Stimulated activated CD4-positive, alpha-beta T cell treated with anti-CD3 and anti-CD28 coated beads, Interleukin-2, amount 100 ng/mL, for 48 hours (primary cell): ENCODE measurements at regions not wholly inside any gene's neighbourhood (a gene's known extent, or its start where the extent isn't known, plus 50 kb on each side); places are given as distances from the start of the nearest gene placed in this dataset.

Experiments used
- DNase-seq, 2 donors: peaks; one replicate each; pipeline ENCODE4 v3.0.0-alpha.2; 2020

DNA sequence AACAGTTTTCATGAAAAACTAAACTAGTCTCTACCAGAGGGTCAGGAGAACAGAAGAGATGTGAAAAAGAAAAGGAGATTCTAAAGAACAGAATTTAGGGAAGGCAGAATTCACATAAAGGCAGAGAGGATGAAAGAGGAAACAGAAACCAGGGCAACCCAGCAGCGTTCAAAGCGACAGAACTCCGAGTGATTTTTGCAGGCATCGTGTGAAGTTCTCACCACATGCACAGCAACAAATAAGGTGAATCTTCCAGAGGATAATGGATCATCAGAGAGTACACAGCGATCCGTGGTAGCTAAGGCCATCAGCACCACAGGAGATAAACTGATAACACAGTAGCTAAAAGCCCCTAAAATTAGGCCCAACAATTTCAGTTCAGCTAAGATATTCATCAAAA lies 250.8 kb upstream of the THBS1 start:
- DNase-seq, result no peak

GRCh38 chr15:39331584-39331983 lies 249.3 kb upstream of the THBS1 start:
- DNase-seq, result no peak

GRCh38 chr15:39332846-39333245 lies 248.0 kb upstream of the THBS1 start:
- no peak for DNase-seq

- DNase-seq, result no peak
Measured at GRCh38 chr15:39333393-39333792, 247.5 kb upstream of the THBS1 start.

GRCh38 chr15:39333896-39334295 lies 247.0 kb upstream of the THBS1 start:
- no peak for DNase-seq

GRCh38 chr15:39336926-39337325 lies 244.0 kb upstream of the THBS1 start:
- no peak for DNase-seq

DNA sequence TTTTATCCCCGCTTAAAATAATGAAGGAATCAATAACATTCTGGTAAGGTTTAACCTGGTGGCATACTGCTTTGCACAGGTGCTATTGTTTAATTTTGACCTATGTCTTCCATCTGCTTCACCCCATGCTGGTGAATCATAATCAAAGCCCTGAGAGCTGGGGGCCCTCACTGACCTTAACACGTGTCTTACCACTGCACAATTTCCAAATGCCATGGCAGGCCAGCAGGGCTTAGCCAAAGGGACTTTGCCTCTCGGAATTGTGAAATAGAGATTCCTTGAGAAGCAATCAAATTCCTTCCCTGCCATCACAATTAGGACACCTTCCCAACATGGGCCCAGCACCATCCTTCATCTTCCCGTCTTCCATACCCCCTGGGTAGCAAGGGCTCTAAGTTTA lies 242.6 kb upstream of the THBS1 start:
- no peak for DNase-seq

- DNase-seq, result no peak
Measured at GRCh38 chr15:39340903-39341645, 239.8 kb upstream of the THBS1 start.

GRCh38 chr15:39344662-39345141 lies 236.2 kb upstream of the THBS1 start:
- no peak for DNase-seq

- no peak for DNase-seq
Measured at GRCh38 chr15:39345176-39345575, 235.7 kb upstream of the THBS1 start.

DNA sequence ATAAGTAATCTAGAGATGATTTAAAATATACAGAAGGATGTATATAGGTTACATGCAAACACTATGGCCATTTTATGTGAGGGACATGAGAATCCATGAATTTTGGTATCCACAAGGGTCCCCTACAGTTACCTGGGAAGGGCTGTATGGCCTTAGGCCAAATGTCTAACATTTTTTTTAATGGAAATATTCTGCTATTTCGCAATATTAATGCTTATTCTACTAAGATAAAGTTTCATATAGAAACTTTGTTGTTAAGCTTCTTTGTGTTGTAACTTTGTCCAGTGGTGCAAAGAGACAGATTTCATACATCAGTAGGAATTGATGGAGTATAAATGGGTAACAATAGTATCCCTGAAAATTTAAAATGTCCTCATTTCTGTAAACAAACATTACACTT lies 233.4 kb upstream of the THBS1 start:
- no peak for DNase-seq

DNA sequence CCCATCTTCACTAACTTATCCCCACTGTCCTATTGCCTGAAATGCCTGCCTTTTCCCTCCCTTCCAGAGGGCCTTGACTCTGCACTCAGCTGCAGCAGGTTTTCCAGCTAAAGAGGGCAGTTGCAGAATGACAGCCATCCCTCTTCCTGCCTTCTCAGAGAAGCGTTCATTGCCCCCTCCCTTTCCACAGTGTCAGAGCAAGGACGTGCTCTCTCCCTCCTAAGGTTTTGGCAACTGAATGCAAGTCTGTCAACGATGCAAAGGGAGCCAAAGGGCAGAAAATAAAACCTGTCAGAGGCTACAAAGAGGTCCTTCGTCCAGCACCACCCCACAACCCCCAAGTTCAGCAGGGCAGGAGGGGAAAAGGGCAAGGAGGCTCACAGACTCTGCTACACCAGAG lies 230.1 kb upstream of the THBS1 start:
- DNase-seq, result no peak

DNA sequence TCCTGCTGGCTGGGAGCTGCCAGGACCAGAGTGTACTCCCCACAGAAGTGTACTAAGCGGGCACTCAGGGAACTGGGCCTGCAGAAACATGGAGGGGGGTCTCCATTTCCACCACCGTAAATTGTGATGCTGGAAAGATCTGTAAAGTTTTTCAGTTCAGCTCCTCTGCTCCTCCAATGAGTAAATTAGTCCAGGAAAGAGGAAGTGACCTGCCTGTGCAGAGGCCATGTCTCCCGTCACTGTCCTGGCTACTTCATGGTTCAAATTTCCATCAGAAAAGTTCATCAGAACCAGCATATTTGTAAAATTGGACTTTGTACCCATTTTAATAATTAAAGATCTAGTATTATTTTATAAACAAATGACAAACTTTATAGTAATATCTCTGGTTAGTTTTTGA lies 226.7 kb upstream of the THBS1 start:
- no peak for DNase-seq

- no peak for DNase-seq
Measured at GRCh38 chr15:39357480-39358268, 223.2 kb upstream of the THBS1 start.

DNA sequence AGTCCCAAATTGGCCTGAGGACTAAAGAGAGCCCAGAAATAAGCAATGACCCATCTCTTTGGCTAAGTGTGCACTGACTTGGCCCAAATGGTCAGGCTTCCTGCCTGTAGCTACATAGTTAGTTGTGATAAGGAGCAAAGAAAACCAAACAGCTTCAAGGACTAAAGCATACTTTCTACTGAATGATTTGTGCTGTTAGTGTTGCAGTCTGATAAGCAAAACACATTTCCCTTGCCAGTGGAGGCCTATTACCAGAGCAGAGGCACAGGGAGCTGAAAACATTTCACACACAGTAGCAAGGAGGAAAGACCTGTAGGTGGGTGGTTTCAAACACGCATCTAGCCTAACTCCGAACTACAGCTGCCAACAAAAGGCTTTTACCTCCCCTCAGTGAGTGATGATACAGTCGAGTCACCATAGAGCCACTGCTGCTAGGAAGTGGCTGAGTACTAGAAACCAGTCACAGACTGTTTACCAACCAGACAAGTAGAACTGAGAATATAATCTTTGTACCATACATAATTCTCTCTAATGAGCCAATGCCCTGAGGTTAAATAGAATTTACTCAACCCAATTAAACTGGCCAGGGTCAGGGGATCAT lies 222.3 kb upstream of the THBS1 start:
- DNase-seq, result no peak

DNA sequence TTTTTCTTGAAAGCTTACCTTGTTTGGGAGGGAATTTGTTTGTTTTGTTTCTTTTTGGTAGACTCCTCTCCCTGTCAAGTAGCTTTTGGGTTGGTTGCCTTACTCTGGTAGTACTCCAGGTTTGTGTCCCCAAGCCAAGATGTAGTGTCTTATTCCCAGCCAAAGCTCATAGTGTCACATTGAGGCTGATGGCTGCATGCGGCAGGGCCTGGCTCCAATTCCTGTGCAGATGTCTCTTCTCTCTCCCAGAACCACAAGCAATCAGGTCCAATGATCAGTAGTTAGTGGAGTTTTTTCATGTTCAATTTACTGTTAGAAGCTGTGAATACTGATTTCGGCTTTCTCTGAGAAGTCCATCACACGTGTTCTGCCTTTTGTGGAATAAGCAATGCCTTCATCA lies 221.1 kb upstream of the THBS1 start:
- no peak for DNase-seq

DNA sequence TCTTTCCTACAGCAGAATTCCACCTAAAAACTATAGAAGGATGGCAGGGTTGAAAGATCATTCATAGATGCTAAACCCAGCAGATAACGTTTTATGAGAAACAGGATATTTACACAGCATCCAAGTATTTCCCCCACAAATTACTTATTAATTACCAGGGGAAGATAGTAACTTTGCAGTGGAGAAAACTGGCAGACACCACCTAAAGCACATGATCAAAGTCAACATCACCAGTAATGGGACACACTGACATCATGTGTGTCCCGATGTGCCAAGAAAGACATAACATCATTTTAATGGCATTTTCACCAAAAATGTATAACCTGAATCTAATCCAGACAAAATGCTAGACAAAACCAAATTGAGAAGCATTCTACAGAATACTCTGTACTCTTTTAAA lies 220.4 kb upstream of the THBS1 start:
- no peak for DNase-seq

DNA sequence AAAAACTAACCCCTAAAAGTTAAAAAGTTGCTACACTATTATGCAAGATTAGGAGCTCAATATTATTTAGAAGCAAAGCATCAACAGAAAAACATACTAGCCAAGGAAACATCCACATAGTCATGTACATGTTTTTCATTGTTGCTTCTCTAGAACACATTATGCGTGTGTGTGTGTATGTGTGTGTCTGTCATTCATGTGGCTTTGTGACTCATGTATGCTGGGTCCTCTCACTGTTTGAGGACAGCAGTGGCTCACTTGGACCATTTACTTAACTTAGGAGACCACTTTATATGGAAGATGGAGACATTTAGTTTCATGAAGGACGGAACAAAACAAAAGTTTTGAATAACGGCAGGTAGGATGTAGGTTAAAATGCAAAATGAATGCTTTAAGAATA lies 219.4 kb upstream of the THBS1 start:
- no peak for DNase-seq

GRCh38 chr15:39362821-39363561 lies 217.9 kb upstream of the THBS1 start:
- DNase-seq, result no peak

DNA sequence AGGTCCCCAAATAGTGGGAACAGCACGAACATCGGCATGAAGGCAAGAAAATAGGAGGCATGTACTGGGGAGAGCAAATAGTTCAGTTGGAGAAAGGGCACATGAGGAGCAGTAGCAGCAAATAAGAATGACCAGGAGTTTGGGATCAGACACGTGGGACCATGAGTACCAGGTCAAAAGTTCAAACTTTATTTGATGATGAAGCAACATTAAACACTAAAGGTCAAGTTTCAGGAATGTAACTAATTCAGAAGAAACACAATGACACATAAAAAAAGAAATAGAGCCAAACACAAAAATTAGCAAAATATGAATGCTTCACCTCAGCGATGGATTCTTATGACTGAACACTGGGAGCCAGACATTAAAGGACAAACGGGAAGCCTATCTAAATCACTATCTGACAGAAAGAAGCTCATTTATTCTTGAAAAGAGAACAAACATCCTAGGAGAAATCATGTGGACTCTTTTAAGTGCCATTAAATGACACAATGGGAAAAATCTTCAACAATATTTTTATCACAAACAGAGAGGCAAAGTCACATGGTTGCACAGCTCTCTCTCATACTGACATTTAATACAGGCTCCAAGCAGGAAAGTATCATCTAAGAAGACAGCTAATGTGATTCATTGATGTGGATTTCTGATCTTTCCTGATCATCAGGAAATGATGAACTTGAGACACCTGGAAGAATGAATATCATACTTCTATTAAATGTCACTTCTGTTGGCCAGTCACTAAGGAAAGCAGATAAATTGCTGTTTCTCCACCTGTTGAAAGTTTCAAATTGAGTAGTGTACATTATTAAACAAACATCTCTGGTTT lies 216.9 kb upstream of the THBS1 start:
- no peak for DNase-seq

GRCh38 chr15:39364721-39365120 lies 216.2 kb upstream of the THBS1 start:
- no peak for DNase-seq

DNA sequence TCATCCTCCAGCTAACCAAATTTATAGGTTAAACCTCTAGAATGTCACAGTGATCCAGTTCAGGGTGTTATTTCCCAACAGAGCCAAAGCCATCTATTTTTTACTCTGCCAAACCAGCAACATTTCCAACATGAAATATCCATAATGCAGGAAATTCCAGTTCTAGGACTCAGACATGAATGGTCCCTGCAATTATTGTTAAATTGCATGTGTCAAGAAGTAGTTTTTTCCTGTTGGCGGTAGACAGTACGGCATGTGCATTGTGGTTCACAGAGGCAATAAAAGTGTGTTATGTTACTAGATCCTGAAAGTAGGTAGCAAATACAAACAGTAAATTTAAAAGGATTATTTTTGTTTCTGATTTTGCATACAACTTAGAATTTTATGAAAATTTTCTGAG lies 215.7 kb upstream of the THBS1 start:
- DNase-seq, result no peak
